ENCODE measurements at regions not wholly inside any gene's neighbourhood (a gene's known extent, or its start where the extent isn't known, plus 50 kb on each side); places are given as distances from the start of the nearest gene placed in this dataset.

DNA sequence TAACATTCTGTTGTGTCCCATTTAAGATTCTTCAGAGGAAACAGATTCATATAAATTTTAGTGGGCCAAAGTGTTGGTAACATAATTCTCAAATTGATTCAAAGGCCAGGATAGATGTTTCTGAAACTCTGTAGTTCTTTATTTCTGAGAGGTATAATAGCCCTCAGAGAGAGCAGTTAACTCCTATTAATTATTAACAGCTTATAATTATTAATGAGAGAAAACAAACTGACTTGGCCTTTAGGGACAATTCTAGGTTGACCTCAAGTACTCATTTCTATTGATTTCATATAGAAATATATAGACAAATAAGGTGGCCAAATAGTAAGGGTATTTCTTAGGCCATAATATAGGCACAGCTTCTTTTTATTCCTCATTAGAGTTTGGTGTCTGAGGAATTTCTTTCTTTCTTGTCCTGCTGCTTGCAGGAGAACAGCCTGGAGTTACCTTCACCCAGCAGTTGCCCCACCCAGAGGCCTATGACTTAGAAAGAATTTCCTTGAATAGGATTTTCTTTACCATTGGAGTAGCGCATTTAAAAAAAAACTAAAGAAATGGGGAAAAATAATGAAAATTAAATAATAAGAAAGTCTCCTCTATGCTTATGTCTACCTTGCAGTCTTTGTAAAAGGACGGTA, 1430.1 kb upstream of the SPRY2 start:
- no peaks in the 10 kb centered on the region for H3K36me3 ChIP-seq (ENCODE audit: control insufficient read depth, insufficient read depth, low read length)
- no peak overlapping the region for H3K27ac ChIP-seq
- no peaks in the 10 kb centered on the region for H3K27me3 ChIP-seq (ENCODE audit: control insufficient read depth, insufficient read depth, low read length)
- no peak overlapping the region for H3K4me2 ChIP-seq (ENCODE audit: low read length)
- H3K79me2 ChIP-seq: no peaks in the 10 kb centered on the region
- no peaks in the 10 kb centered on the region for H3K9me3 ChIP-seq (ENCODE audit: control insufficient read depth, low read length)
- no peak overlapping the region for H3K9ac ChIP-seq
- H3K4me3 ChIP-seq (ENCODE audit: low read depth, low read length): no peak overlapping the region
- H2AFZ ChIP-seq: no peak overlapping the region
- no peak for TF ChIP-seq CTCF (IDR thresholded peaks at IDR 0.05)
- no peaks in the 10 kb centered on the region for H3K4me1 ChIP-seq

DNA sequence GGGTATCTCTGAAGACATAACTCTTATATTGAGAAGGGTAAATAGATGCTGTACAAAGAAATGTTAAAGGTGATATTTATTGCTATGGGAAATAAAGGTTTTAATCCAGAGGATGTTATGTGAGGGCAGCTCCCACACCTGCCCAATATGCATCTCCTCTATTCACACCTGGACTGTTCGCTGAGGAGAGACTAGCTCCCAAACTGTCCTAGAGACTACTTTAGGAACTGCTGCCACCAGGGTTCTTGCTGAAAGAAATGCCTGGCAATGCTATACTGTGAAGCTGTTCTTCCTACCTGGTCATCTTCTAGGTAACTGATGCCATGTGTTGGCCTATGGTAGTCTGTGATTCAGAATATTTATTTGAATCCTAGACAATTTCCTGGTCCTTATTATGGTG, 1421.5 kb upstream of the SPRY2 start:
- Histone ChIP-seq H3K36me3 (ENCODE audit: control insufficient read depth, insufficient read depth, low read length) (no peaks in the 10 kb centered on the region), H3K79me2 (no peaks in the 10 kb centered on the region), H3K9ac (no peak overlapping the region), H3K27ac (no peak overlapping the region), H3K9me3 (ENCODE audit: control insufficient read depth, low read length) (no peaks in the 10 kb centered on the region), H3K27me3 (ENCODE audit: control insufficient read depth, insufficient read depth, low read length) (no peaks in the 10 kb centered on the region), H2AFZ (no peak overlapping the region), H3K4me3 (ENCODE audit: low read depth, low read length) (no peak overlapping the region), H3K4me2 (ENCODE audit: low read length) (no peak overlapping the region), H3K4me1 (no peaks in the 10 kb centered on the region)
- TF ChIP-seq CTCF (IDR thresholded peaks at IDR 0.05): no peak

GRCh38 chr13:81760316-81760715, 1419.4 kb upstream of the SPRY2 start:
- TF ChIP-seq CTCF (IDR thresholded peaks at IDR 0.05): no peak
- Histone ChIP-seq H3K4me1 (no peaks in the 10 kb centered on the region), H3K36me3 (ENCODE audit: control insufficient read depth, insufficient read depth, low read length) (no peaks in the 10 kb centered on the region), H3K9me3 (ENCODE audit: control insufficient read depth, low read length) (no peaks in the 10 kb centered on the region), H3K27me3 (ENCODE audit: control insufficient read depth, insufficient read depth, low read length) (no peaks in the 10 kb centered on the region), H3K4me2 (ENCODE audit: low read length) (no peak overlapping the region), H3K27ac (no peak overlapping the region), H3K9ac (no peak overlapping the region), H3K79me2 (no peaks in the 10 kb centered on the region), H2AFZ (no peak overlapping the region), H3K4me3 (ENCODE audit: low read depth, low read length) (no peak overlapping the region)

- Histone ChIP-seq H3K4me2 (ENCODE audit: low read length) (no peak overlapping the region), H3K4me3 (ENCODE audit: low read depth, low read length) (no peak overlapping the region), H3K27ac (no peak overlapping the region), H3K36me3 (ENCODE audit: control insufficient read depth, insufficient read depth, low read length) (no peaks in the 10 kb centered on the region), H3K4me1 (no peaks in the 10 kb centered on the region), H2AFZ (no peak overlapping the region), H3K79me2 (no peaks in the 10 kb centered on the region), H3K9me3 (ENCODE audit: control insufficient read depth, low read length) (no peaks in the 10 kb centered on the region), H3K27me3 (ENCODE audit: control insufficient read depth, insufficient read depth, low read length) (no peaks in the 10 kb centered on the region), H3K9ac (no peak overlapping the region)
- no peak for TF ChIP-seq CTCF (IDR thresholded peaks at IDR 0.05)
These were observed 1416.5 kb upstream of the SPRY2 start for GRCh38 chr13:81757348-81757970.

GRCh38 chr13:81745391-81745790, 1404.5 kb upstream of the SPRY2 start:
- H3K9me3 ChIP-seq (ENCODE audit: control insufficient read depth, low read length): no peaks in the 10 kb centered on the region
- H3K4me3 ChIP-seq (ENCODE audit: low read depth, low read length): no peak overlapping the region
- no peak overlapping the region for H3K27ac ChIP-seq
- no peak overlapping the region for H3K9ac ChIP-seq
- no peaks in the 10 kb centered on the region for H3K27me3 ChIP-seq (ENCODE audit: control insufficient read depth, insufficient read depth, low read length)
- no peak overlapping the region for H3K4me2 ChIP-seq (ENCODE audit: low read length)
- no peaks in the 10 kb centered on the region for H3K79me2 ChIP-seq
- TF ChIP-seq CTCF (IDR thresholded peaks at IDR 0.05): no peak
- no peaks in the 10 kb centered on the region for H3K4me1 ChIP-seq
- H3K36me3 ChIP-seq (ENCODE audit: control insufficient read depth, insufficient read depth, low read length): no peaks in the 10 kb centered on the region
- no peak overlapping the region for H2AFZ ChIP-seq
